ENCODE measurements at regions not wholly inside any gene's neighbourhood (a gene's known extent, or its start where the extent isn't known, plus 50 kb on each side); places are given as distances from the start of the nearest gene placed in this dataset.

DNA sequence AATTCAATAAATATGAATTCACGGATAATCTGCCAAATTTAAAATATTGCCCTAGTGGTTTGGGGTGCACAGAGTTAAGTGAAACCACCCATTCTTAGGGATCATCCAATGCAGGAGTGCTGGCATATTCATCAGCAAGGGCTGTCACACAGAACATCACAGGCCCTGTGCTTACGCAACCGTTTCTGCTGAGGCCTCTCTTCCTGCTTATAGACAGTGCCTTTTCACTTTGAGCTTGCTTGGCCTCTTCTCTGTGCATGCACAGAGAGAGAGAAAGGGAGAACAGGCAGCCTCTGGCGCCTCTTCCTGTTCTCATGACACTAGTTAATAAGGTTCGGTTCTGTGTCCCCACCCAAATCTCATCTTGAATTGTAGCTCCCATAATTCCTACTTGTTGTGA is 366.3 kb downstream of the ICE1 start:
- no peak overlapping the region for H2BK12ac ChIP-seq (ENCODE audit: low read depth, low read length)
- POLR2A ChIA-PET (ENCODE audit: partially characterized antibody) = no interaction called here

More for the DNA sequence above, 366.3 kb downstream of the ICE1 start:
- no peak overlapping the region for H4K91ac ChIP-seq (replicated peaks; ENCODE audit: insufficient read length, low read length)
- no peak overlapping the region for H2BK5ac ChIP-seq (ENCODE audit: low read depth, low read length)
- CTCF ChIA-PET (ENCODE audit: partially characterized antibody) = no interaction called here
- H3K23ac ChIP-seq (ENCODE audit: insufficient read length) = no peak overlapping the region
- no peaks in the 10 kb centered on the region for H4K20me1 ChIP-seq (replicated peaks in 1 of 2; ENCODE audit: control insufficient read depth in 1 of 2, insufficient read depth in 2 of 2, low read length in 2 of 2)
- H3K18ac ChIP-seq (ENCODE audit: extremely low read depth, low read length) = no peak overlapping the region
- no peak overlapping the region for H3K4me3 ChIP-seq (ENCODE audit: extremely low read depth in 1 of 4, insufficient read depth in 2 of 4, low read depth in 3 of 4, low read length in 4 of 4)
- H3K9ac ChIP-seq (replicated peaks in 1 of 4; ENCODE audit: extremely low read depth in 1 of 4, low read depth in 3 of 4, low read length in 3 of 4) = no peak overlapping the region
- TF ChIP-seq CEBPB (IDR thresholded peaks at IDR 0.05; ENCODE audit: low read depth, low read length) = no peak
- no peak for TF ChIP-seq SIN3A (conservative IDR thresholded peaks at IDR 0.05 in 1 of 2, IDR thresholded peaks at IDR 0.05 in 1 of 2; ENCODE audit: low read depth in 1 of 2, low read length in 2 of 2)
- TF ChIP-seq PHF8 (conservative IDR thresholded peaks at IDR 0.05; ENCODE audit: low read depth, low read length) = no peak
- no peak for TF ChIP-seq SIX5 (IDR thresholded peaks at IDR 0.05; ENCODE audit: low read depth, low read length)
- TF ChIP-seq JUN (IDR thresholded peaks at IDR 0.05; ENCODE audit: low read depth, low read length) = no peak
- H3K14ac ChIP-seq (ENCODE audit: insufficient read length) = no peak overlapping the region
- H3K4me1 ChIP-seq (replicated peaks in 1 of 4; ENCODE audit: control insufficient read depth in 3 of 4, insufficient read depth in 4 of 4, low read length in 3 of 4) = no peaks in the 10 kb centered on the region
- WGBS, 2 experiments (ENCODE audit: extremely low coverage in 1 of 2, insufficient coverage in 1 of 2, insufficient read length in 1 of 2, insufficient replicate concordance in 2 of 2, low coverage in 1 of 2, low lambda C conversion rate in 2 of 2, missing lambda C conversion rate in 1 of 2) = 87% methylated on average over 5 of the region's 5 CpGs; no CpG with 5 or more reads in 1 of the 2 experiments
- no peaks in the 10 kb centered on the region for H3K79me2 ChIP-seq (ENCODE audit: control insufficient read depth in 1 of 2, insufficient read depth in 2 of 2, low read length in 2 of 2)
- no peak overlapping the region for H2AK5ac ChIP-seq (ENCODE audit: low read depth, low read length)
- H2BK120ac ChIP-seq (replicated peaks; ENCODE audit: low read depth, low read length) = no peak overlapping the region
- no peak overlapping the region for H3K4ac ChIP-seq (replicated peaks; ENCODE audit: insufficient read length, low read depth, low read length)
- H3K4me2 ChIP-seq (ENCODE audit: insufficient read depth in 1 of 2, low read depth in 2 of 2, low read length in 2 of 2) = no peak overlapping the region
- no peak overlapping the region for H4K5ac ChIP-seq (ENCODE audit: insufficient read length, low read depth, low read length)
- H3K56ac ChIP-seq (replicated peaks; ENCODE audit: insufficient read length, low read depth, low read length) = no peak overlapping the region
- DNase-seq (ENCODE audit: low read depth in 1 of 2, low spot score in 2 of 2) (no peak), FAIRE-seq (no peak)
- no peaks in the 10 kb centered on the region for H3K36me3 ChIP-seq (ENCODE audit: control insufficient read depth in 2 of 4, insufficient read depth in 4 of 4, low read length in 3 of 4)
- H2BK20ac ChIP-seq (ENCODE audit: low read length) = no peak overlapping the region
- H3K23me2 ChIP-seq (ENCODE audit: low read depth, low read length) = no peaks in the 10 kb centered on the region; the same call in 1 of the 2 replicates
- peaks cover 6 to 8% of the 10 kb centered on the region in 2 experiments; a peak in 2 of 4 replicates for H3K9me3 ChIP-seq (ENCODE audit: insufficient read depth in 2 of 2, low read depth in 1 of 2, low read length in 1 of 2)
- no peak overlapping the region for H3K27ac ChIP-seq (ENCODE audit: low read depth, low read length)
- no peak overlapping the region for H2AFZ ChIP-seq (ENCODE audit: low read length)
- H3K27me3 ChIP-seq (replicated peaks in 1 of 4; ENCODE audit: control insufficient read depth in 3 of 4, extremely low read depth in 1 of 4, insufficient read depth in 3 of 4, low read length in 3 of 4) = peaks cover 0 to 2% (median 0%) of the 10 kb centered on the region in 4 experiments; a peak in 1 of 7 replicates
- no peaks in the 10 kb centered on the region for H3K79me1 ChIP-seq (ENCODE audit: low read depth, low read length)
- H2BK15ac ChIP-seq (ENCODE audit: low read length) = no peak overlapping the region
- H4K8ac ChIP-seq (ENCODE audit: extremely low read depth, insufficient read depth, low read length) = no peak overlapping the region

Data from H1 (cell line).